Effector memory CD4-positive, alpha-beta T cell (primary cell): ENCODE measurements at regions not wholly inside any gene's neighbourhood (a gene's known extent, or its start where the extent isn't known, plus 50 kb on each side); places are given as distances from the start of the nearest gene placed in this dataset.
"Not testable (repeated sequence)": the region's sequence is repeated elsewhere in the genome, so short reads cannot be mapped to it uniquely, and the experiment has no call there.

Experiments used
- DNase-seq, 3 donors: peaks; one replicate each; pipeline ENCODE4 v3.0.0-alpha.2; 2020
- H3K27ac ChIP-seq: 2 replicates; pipeline ENCODE4 v1.7.0; 2013; ENCODE audit warnings: mild to moderate bottlenecking, low read length, moderate library complexity; ENCODE audit not compliant: insufficient read depth, poor library complexity, severe bottlenecking
- H3K27me3 ChIP-seq: replicated peaks from 2 replicates; pipeline ENCODE4 v1.7.0; 2013; ENCODE audit warnings: mild to moderate bottlenecking, low read length; ENCODE audit not compliant: insufficient read depth, control insufficient read depth, poor library complexity, severe bottlenecking
- H3K36me3 ChIP-seq: 2 replicates; pipeline ENCODE4 v1.7.0; 2013; ENCODE audit warnings: mild to moderate bottlenecking, low read length, moderate library complexity; ENCODE audit not compliant: control insufficient read depth, insufficient read depth
- H3K4me1 ChIP-seq: 2 replicates; pipeline ENCODE4 v1.7.0; 2013; ENCODE audit warnings: low read length, mild to moderate bottlenecking; ENCODE audit not compliant: control insufficient read depth, insufficient read depth, poor library complexity, severe bottlenecking
- H3K4me3 ChIP-seq: 2 replicates; pipeline ENCODE4 v1.7.0; 2013; ENCODE audit warnings: low read length, low read depth, mild to moderate bottlenecking; ENCODE audit not compliant: insufficient read depth, poor library complexity, severe bottlenecking
- H3K9me3 ChIP-seq: 2 replicates; pipeline ENCODE4 v1.7.0; 2013; ENCODE audit warnings: mild to moderate bottlenecking, low read length, moderate library complexity; ENCODE audit not compliant: control insufficient read depth

DNA sequence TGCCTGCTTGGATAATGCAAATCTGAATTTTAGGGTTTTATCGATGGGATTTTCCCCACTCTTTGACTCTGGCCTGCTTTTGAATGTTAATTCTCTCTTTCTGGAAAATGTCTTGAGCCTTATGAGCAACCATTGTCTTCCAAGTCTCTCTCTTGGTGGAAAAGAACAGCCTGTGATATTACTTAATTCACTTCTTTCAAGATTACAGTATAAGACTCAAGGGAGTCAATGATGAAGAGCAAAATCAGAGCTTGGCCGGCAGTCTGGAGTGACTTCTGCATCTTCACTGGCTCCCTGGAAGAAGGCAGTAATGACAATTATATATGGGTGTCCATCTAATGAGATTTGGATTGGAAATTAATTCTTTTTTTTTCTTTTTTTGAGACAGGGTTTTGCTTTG is 122.9 kb upstream of the ZEB2 start:
- Histone ChIP-seq H3K36me3 (no peaks in the 10 kb centered on the region), H3K4me1 (no peaks in the 10 kb centered on the region), H3K27me3 (no peaks in the 10 kb centered on the region), H3K27ac (no peak overlapping the region), H3K9me3 (no peaks in the 10 kb centered on the region), H3K4me3 (no peak overlapping the region)
- no peak for DNase-seq

- Histone ChIP-seq H3K27me3 (no peaks in the 10 kb centered on the region), H3K27ac (no peak overlapping the region), H3K4me1 (no peaks in the 10 kb centered on the region), H3K36me3 (no peaks in the 10 kb centered on the region), H3K4me3 (no peak overlapping the region), H3K9me3 (no peaks in the 10 kb centered on the region)
- DNase-seq, result no peak
Observed at GRCh38 chr2:144642131-144642530, 122.2 kb upstream of the ZEB2 start.

DNA sequence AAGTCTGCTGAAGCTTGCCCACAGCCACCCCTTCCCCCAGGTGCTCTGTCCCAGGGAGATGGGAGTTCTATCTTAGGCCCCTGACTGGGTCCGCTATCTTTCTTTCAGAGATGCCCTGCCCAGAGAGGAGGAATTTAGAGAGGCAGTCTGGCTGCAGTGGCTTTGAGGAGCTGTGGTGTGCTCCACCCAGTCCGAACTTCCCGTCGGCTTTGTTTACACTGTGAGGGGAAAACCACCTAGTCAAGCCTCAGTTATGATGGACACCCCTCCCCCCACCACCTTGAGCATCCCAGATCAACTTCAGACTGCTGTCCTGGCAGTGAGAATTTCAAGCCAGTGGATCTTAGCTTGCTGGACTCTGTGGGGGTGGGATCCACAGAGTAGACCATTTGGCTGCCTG is 118.3 kb upstream of the ZEB2 start:
- H3K36me3 ChIP-seq, DNase-seq: not testable (repeated sequence)

DNA sequence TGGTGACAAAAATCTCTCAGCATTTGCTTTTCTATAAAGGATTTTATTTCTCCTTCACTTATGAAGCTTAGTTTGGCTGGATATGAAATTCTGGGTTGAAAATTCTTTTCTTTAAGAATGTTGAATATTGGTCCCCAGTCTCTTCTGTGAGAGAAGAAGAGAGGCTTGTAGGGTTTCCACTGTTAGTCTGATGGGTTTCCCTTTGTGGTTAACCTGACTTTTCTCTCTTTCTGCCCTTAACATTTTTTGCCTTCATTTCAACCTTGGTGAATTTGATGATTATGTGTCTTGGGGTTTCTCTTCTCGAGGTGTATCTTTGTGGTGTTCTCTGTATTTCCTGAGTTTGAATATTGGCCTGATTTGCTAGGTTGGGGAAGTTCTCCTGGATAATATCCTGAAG is 116.9 kb upstream of the ZEB2 start:
- H3K27me3 ChIP-seq, H3K36me3 ChIP-seq, H3K27ac ChIP-seq, H3K4me3 ChIP-seq, H3K4me1 ChIP-seq, H3K9me3 ChIP-seq, DNase-seq: not testable (repeated sequence)

More for the DNA sequence above, 118.3 kb upstream of the ZEB2 start:
- H3K27me3 ChIP-seq, H3K4me3 ChIP-seq, H3K9me3 ChIP-seq, H3K27ac ChIP-seq, H3K4me1 ChIP-seq: not testable (repeated sequence)

- Histone ChIP-seq H3K36me3 (no peaks in the 10 kb centered on the region), H3K4me3 (no peak overlapping the region), H3K9me3 (no peaks in the 10 kb centered on the region), H3K27ac (no peak overlapping the region), H3K27me3 (no peaks in the 10 kb centered on the region), H3K4me1 (no peaks in the 10 kb centered on the region)
- DNase-seq, result no peak
Observed at GRCh38 chr2:144632809-144633208, 112.9 kb upstream of the ZEB2 start.

- Histone ChIP-seq H3K27me3 (no peaks in the 10 kb centered on the region), H3K27ac (no peak overlapping the region), H3K9me3 (no peaks in the 10 kb centered on the region), H3K4me3 (no peak overlapping the region), H3K4me1 (no peaks in the 10 kb centered on the region), H3K36me3 (no peaks in the 10 kb centered on the region)
- DNase-seq, result no peak
Observed at GRCh38 chr2:144631636-144632035, 111.7 kb upstream of the ZEB2 start.

GRCh38 chr2:144630459-144631215 is 110.7 kb upstream of the ZEB2 start:
- no peaks in the 10 kb centered on the region for H3K4me1 ChIP-seq
- no peak overlapping the region for H3K4me3 ChIP-seq
- H3K27me3 ChIP-seq, result no peaks in the 10 kb centered on the region
- H3K9me3 ChIP-seq, result no peaks in the 10 kb centered on the region
- no peak overlapping the region for H3K27ac ChIP-seq
- no peak for DNase-seq
- no peaks in the 10 kb centered on the region for H3K36me3 ChIP-seq

GRCh38 chr2:144629935-144630334 is 110.0 kb upstream of the ZEB2 start:
- no peaks in the 10 kb centered on the region for H3K27me3 ChIP-seq
- H3K36me3 ChIP-seq, result no peaks in the 10 kb centered on the region
- no peak overlapping the region for H3K4me3 ChIP-seq
- no peaks in the 10 kb centered on the region for H3K4me1 ChIP-seq
- H3K9me3 ChIP-seq, result no peaks in the 10 kb centered on the region
- no peak overlapping the region for H3K27ac ChIP-seq
- no peak for DNase-seq

GRCh38 chr2:144628566-144628965 is 108.6 kb upstream of the ZEB2 start:
- Histone ChIP-seq H3K4me3 (no peak overlapping the region), H3K27ac (no peak overlapping the region), H3K4me1 (no peaks in the 10 kb centered on the region), H3K36me3 (no peaks in the 10 kb centered on the region), H3K27me3 (no peaks in the 10 kb centered on the region), H3K9me3 (no peaks in the 10 kb centered on the region)
- no peak for DNase-seq

- H3K27ac ChIP-seq, result no peak overlapping the region
- H3K4me1 ChIP-seq, result no peaks in the 10 kb centered on the region
- DNase-seq, result no peak
Observed at GRCh38 chr2:144625626-144626025, 105.7 kb upstream of the ZEB2 start.

More at GRCh38 chr2:144625626-144626025, 105.7 kb upstream of the ZEB2 start:
- H3K36me3 ChIP-seq, result no peaks in the 10 kb centered on the region
- H3K9me3 ChIP-seq, result no peaks in the 10 kb centered on the region
- H3K27me3 ChIP-seq, result no peaks in the 10 kb centered on the region
- H3K4me3 ChIP-seq, result no peak overlapping the region
